Astrocyte (in vitro differentiated cells and primary cell): ENCODE measurements at regions not wholly inside any gene's neighbourhood (a gene's known extent, or its start where the extent isn't known, plus 50 kb on each side); places are given as distances from the start of the nearest gene placed in this dataset.

ENCODE experiments used
- DNase-seq: peaks from one replicate; pipeline ENCODE4 v3.0.0-alpha.2; 2010; ENCODE audit warnings: low read depth
- FAIRE-seq: peaks from 2 replicates; lab custom pipeline; 2011; peaks lifted over from hg19 to GRCh38; lab: Jason Lieb, UNC
- H2AFZ ChIP-seq: 2 replicates; pipeline ENCODE4 v1.6.0; 2012; ENCODE audit warnings: low read depth, low read length, inconsistent platforms
- H3K27ac ChIP-seq: 2 replicates; pipeline ENCODE4 v1.5.1; 2011; ENCODE audit warnings: low read depth, low read length, inconsistent platforms
- H3K27me3 ChIP-seq: 2 replicates; pipeline ENCODE4 v1.6.0; 2011; ENCODE audit warnings: low read length, inconsistent platforms; ENCODE audit not compliant: insufficient read depth
- H3K36me3 ChIP-seq: 2 replicates; pipeline ENCODE4 v1.5.1; 2011; ENCODE audit warnings: low read length, inconsistent platforms; ENCODE audit not compliant: insufficient read depth
- H3K4me1 ChIP-seq: 2 replicates; pipeline ENCODE4 v1.5.1; 2011; ENCODE audit warnings: low read length, inconsistent platforms; ENCODE audit not compliant: insufficient read depth
- H3K4me2 ChIP-seq: 2 replicates; pipeline ENCODE4 v1.6.0; 2012; ENCODE audit warnings: low read length, inconsistent platforms
- H3K4me3 ChIP-seq: 2 replicates; pipeline ENCODE4 v1.5.1; 2011; ENCODE audit warnings: low read depth, mild to moderate bottlenecking, low read length, inconsistent platforms; ENCODE audit not compliant: insufficient read depth
- H3K79me2 ChIP-seq: 2 replicates; pipeline ENCODE4 v1.6.0; 2012; ENCODE audit warnings: mild to moderate bottlenecking, low read length, inconsistent platforms; ENCODE audit not compliant: insufficient read depth
- H3K9ac ChIP-seq: 2 replicates; pipeline ENCODE4 v1.6.0; 2012; ENCODE audit warnings: mild to moderate bottlenecking, low read length, inconsistent platforms
- H3K9me3 ChIP-seq: 2 replicates; pipeline ENCODE4 v1.5.1; 2012; ENCODE audit warnings: low read depth, mild to moderate bottlenecking, low read length, inconsistent platforms; ENCODE audit not compliant: insufficient read depth
- H4K20me1 ChIP-seq: 2 replicates; pipeline ENCODE4 v1.6.0; 2012; ENCODE audit warnings: low read length, inconsistent platforms; ENCODE audit not compliant: insufficient read depth
- H3K27ac Mint-ChIP-seq: one replicate; pipeline ENCODE4 v1.8.0; 2021; ENCODE audit warnings: mild to moderate bottlenecking, mixed read lengths; ENCODE audit not compliant: unreplicated experiment
- H3K27me3 Mint-ChIP-seq: one replicate; pipeline ENCODE4 v1.8.0; 2021; ENCODE audit warnings: low read depth, mixed read lengths; ENCODE audit not compliant: unreplicated experiment
- H3K36me3 Mint-ChIP-seq: one replicate; pipeline ENCODE4 v1.8.0; 2021; ENCODE audit warnings: low read depth, mixed read lengths; ENCODE audit not compliant: unreplicated experiment
- H3K4me1 Mint-ChIP-seq: one replicate; pipeline ENCODE4 v1.8.0; 2021; ENCODE audit warnings: low read depth, mixed read lengths; ENCODE audit not compliant: unreplicated experiment
- H3K4me3 Mint-ChIP-seq: one replicate; pipeline ENCODE4 v1.8.0; 2021; ENCODE audit warnings: mild to moderate bottlenecking, moderate library complexity, mixed read lengths; ENCODE audit not compliant: unreplicated experiment
- H3K9me3 Mint-ChIP-seq: one replicate; pipeline ENCODE4 v1.8.0; 2021; ENCODE audit warnings: mild to moderate bottlenecking, mixed read lengths; ENCODE audit not compliant: unreplicated experiment
- EZH2 ChIP-seq: IDR thresholded peaks from 2 replicates; pipeline ENCODE4 v1.6.1; 2012; ENCODE audit warnings: mild to moderate bottlenecking, low read length, inconsistent platforms; ENCODE audit not compliant: insufficient read depth
- TF ChIP-seq, protein P1 (sequence below): IDR thresholded peaks from 2 replicates; pipeline ENCODE4 v1.5.1; 2011; ENCODE audit warnings: low read depth, mild to moderate bottlenecking, inconsistent platforms, low read length, moderate library complexity; ENCODE audit not compliant: insufficient read depth

DNA sequence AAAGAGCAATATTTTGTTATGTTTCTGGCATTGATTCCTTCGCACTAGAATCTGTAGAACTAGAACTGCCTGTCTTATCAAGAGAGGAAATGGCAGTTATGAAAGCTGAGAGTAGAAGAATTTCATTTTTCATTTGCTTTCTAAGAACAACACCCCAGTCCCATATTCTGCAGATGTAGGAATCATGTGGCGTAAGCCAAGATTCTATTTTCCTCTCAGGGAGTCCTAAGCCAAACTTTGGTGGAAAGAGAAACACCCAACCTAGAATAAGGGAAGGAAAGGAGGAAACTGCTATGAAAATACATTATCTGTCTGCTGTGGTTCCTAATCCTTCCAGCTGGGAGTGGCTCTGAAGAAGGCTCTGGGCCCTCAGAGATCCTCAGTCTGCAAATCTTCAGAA, 1176.9 kb upstream of the C9orf72 start:
- no peak overlapping the region for H3K4me2 ChIP-seq
- FAIRE-seq (no peak), DNase-seq (no peak)
- TF ChIP-seq, protein P1, sequence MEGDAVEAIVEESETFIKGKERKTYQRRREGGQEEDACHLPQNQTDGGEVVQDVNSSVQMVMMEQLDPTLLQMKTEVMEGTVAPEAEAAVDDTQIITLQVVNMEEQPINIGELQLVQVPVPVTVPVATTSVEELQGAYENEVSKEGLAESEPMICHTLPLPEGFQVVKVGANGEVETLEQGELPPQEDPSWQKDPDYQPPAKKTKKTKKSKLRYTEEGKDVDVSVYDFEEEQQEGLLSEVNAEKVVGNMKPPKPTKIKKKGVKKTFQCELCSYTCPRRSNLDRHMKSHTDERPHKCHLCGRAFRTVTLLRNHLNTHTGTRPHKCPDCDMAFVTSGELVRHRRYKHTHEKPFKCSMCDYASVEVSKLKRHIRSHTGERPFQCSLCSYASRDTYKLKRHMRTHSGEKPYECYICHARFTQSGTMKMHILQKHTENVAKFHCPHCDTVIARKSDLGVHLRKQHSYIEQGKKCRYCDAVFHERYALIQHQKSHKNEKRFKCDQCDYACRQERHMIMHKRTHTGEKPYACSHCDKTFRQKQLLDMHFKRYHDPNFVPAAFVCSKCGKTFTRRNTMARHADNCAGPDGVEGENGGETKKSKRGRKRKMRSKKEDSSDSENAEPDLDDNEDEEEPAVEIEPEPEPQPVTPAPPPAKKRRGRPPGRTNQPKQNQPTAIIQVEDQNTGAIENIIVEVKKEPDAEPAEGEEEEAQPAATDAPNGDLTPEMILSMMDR, result no peak
- TF ChIP-seq EZH2, result no peak
- Mint-ChIP-seq H3K36me3 (no peaks in the 10 kb centered on the region), H3K27me3 (no peaks in the 10 kb centered on the region), H3K27ac (no peak overlapping the region), H3K9me3 (peaks cover 3% of the 10 kb centered on the region), H3K4me1 (no peaks in the 10 kb centered on the region), H3K4me3 (no peak overlapping the region)
- no peaks in the 10 kb centered on the region for H3K9me3 ChIP-seq
- no peaks in the 10 kb centered on the region for H3K4me1 ChIP-seq
- no peaks in the 10 kb centered on the region for H3K79me2 ChIP-seq
- H3K27ac ChIP-seq, result no peak overlapping the region
- no peak overlapping the region for H3K9ac ChIP-seq
- no peaks in the 10 kb centered on the region for H3K27me3 ChIP-seq
- H2AFZ ChIP-seq, result no peak overlapping the region
- H4K20me1 ChIP-seq, result no peaks in the 10 kb centered on the region
- H3K36me3 ChIP-seq, result no peaks in the 10 kb centered on the region
- no peak overlapping the region for H3K4me3 ChIP-seq

DNA sequence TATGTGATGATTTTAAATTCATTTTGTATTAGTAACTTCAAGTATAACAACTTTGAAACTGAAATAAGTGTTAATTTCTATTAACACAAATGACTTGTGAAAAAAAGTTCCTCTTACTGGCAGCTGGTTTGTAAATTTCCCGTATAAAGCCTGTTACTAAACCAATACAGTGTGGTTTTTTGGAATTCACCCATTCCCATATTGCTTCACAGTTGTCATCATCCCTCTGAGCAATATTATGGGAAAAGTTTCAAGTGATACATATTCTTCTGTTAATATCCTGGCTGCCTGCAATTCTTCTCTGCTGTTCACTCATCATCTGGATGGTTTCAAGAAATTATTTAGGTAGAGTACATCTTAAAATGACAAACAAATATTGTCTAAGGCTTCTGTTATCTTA, 1185.1 kb upstream of the C9orf72 start:
- no peak overlapping the region for H3K4me3 ChIP-seq

GRCh38 chr9:28758971-28759370, 1185.7 kb upstream of the C9orf72 start:
- H3K9me3 Mint-ChIP-seq, result no peaks in the 10 kb centered on the region

More for the DNA sequence above, 1185.1 kb upstream of the C9orf72 start:
- Histone ChIP-seq H3K4me2 (no peak overlapping the region), H4K20me1 (no peaks in the 10 kb centered on the region), H3K4me1 (no peaks in the 10 kb centered on the region), H3K9me3 (no peaks in the 10 kb centered on the region), H2AFZ (no peak overlapping the region), H3K36me3 (no peaks in the 10 kb centered on the region), H3K27ac (no peak overlapping the region), H3K79me2 (no peaks in the 10 kb centered on the region), H3K9ac (no peak overlapping the region), H3K27me3 (no peaks in the 10 kb centered on the region)
- no peak for FAIRE-seq
- Mint-ChIP-seq H3K27me3 (no peaks in the 10 kb centered on the region), H3K36me3 (no peaks in the 10 kb centered on the region), H3K4me1 (peaks cover 3% of the 10 kb centered on the region), H3K27ac (no peak overlapping the region), H3K9me3 (no peaks in the 10 kb centered on the region), H3K4me3 (no peak overlapping the region)
- no peak for DNase-seq
- TF ChIP-seq, protein P1, result no peak
- no peak for TF ChIP-seq EZH2

More at GRCh38 chr9:28758971-28759370, 1185.7 kb upstream of the C9orf72 start:
- H3K27me3 ChIP-seq, result no peaks in the 10 kb centered on the region
- no peaks in the 10 kb centered on the region for H4K20me1 ChIP-seq
- no peaks in the 10 kb centered on the region for H3K79me2 ChIP-seq
- DNase-seq (no peak), FAIRE-seq (no peak)
- H3K9me3 ChIP-seq, result no peaks in the 10 kb centered on the region
- Mint-ChIP-seq H3K4me3 (no peak overlapping the region), H3K27ac (no peak overlapping the region), H3K36me3 (no peaks in the 10 kb centered on the region), H3K27me3 (no peaks in the 10 kb centered on the region), H3K4me1 (peaks cover 3% of the 10 kb centered on the region)
- TF ChIP-seq EZH2, result no peak
- TF ChIP-seq, protein P1, result no peak
- H3K9ac ChIP-seq, result no peak overlapping the region
- no peaks in the 10 kb centered on the region for H3K36me3 ChIP-seq
- H2AFZ ChIP-seq, result no peak overlapping the region
- no peak overlapping the region for H3K27ac ChIP-seq
- H3K4me2 ChIP-seq, result no peak overlapping the region
- H3K4me1 ChIP-seq, result no peaks in the 10 kb centered on the region
- no peak overlapping the region for H3K4me3 ChIP-seq
